ENCODE measurements at regions not wholly inside any gene's neighbourhood (a gene's known extent, or its start where the extent isn't known, plus 50 kb on each side); places are given as distances from the start of the nearest gene placed in this dataset.

- TF ChIP-seq BHLHE40 (IDR thresholded peaks at IDR 0.05; ENCODE audit: borderline replicate concordance) (no peak), ARNT (IDR thresholded peaks at IDR 0.05) (no peak), ELF4 (IDR thresholded peaks at IDR 0.05) (no peak), FOXA1 (IDR thresholded peaks at IDR 0.05) (no peak), NFRKB (IDR thresholded peaks at IDR 0.05) (no peak)
- DNase-seq (ENCODE audit: extremely low spot score), result no peak
- ChIA-PET POLR2A (no interaction called here), CTCF (no interaction called here)
Observed at GRCh38 chr2:125979886-125980285, 676.1 kb upstream of the GYPC start.

- CTCF ChIA-PET, result no interaction called here
- POLR2A ChIA-PET, result no interaction called here
- no peak for DNase-seq (ENCODE audit: extremely low spot score)
- TF ChIP-seq FOXK2 (IDR thresholded peaks at IDR 0.05) (no peak), ZNF384 (IDR thresholded peaks at IDR 0.05) (no peak), L3MBTL2 (conservative IDR thresholded peaks at IDR 0.05) (no peak), NFRKB (IDR thresholded peaks at IDR 0.05) (no peak), BHLHE40 (IDR thresholded peaks at IDR 0.05; ENCODE audit: borderline replicate concordance) (no peak)
Observed at GRCh38 chr2:125983364-125983763, 672.6 kb upstream of the GYPC start.

- ChIA-PET CTCF (no interaction called here), POLR2A (no interaction called here)
Observed at GRCh38 chr2:126029316-126029715, 626.6 kb upstream of the GYPC start.

GRCh38 chr2:126038861-126039260 lies 617.1 kb upstream of the GYPC start:
- ChIA-PET CTCF (no interaction called here), POLR2A (no interaction called here)
- TF ChIP-seq CTBP1 (IDR thresholded peaks at IDR 0.05; ENCODE audit: borderline replicate concordance) (no peak), SUZ12 (IDR thresholded peaks at IDR 0.05) (no peak), TARDBP (IDR thresholded peaks at IDR 0.05) (no peak), L3MBTL2 (conservative IDR thresholded peaks at IDR 0.05) (no peak), HDGF (IDR thresholded peaks at IDR 0.05; ENCODE audit: borderline replicate concordance) (no peak), FOXA1 (IDR thresholded peaks at IDR 0.05) (no peak), LEF1 (IDR thresholded peaks at IDR 0.05; ENCODE audit: borderline replicate concordance) (no peak), FOXK2 (IDR thresholded peaks at IDR 0.05) (no peak), ZNF384 (IDR thresholded peaks at IDR 0.05) (no peak), PKNOX1 (IDR thresholded peaks at IDR 0.05) (no peak), SP1 (IDR thresholded peaks at IDR 0.05) (no peak), BHLHE40 (IDR thresholded peaks at IDR 0.05; ENCODE audit: borderline replicate concordance) (no peak), FOXM1 (IDR thresholded peaks at IDR 0.05; ENCODE audit: borderline replicate concordance) (no peak)
- no peak for DNase-seq (ENCODE audit: extremely low spot score)

More at GRCh38 chr2:126029316-126029715, 626.6 kb upstream of the GYPC start:
- no peak for DNase-seq (ENCODE audit: extremely low spot score)
- TF ChIP-seq SUZ12 (IDR thresholded peaks at IDR 0.05) (no peak), TARDBP (IDR thresholded peaks at IDR 0.05) (no peak), LEF1 (IDR thresholded peaks at IDR 0.05; ENCODE audit: borderline replicate concordance) (no peak)

GRCh38 chr2:126041391-126042047 lies 614.4 kb upstream of the GYPC start:
- TF ChIP-seq FOXA1 (IDR thresholded peaks at IDR 0.05) (no peak), L3MBTL2 (conservative IDR thresholded peaks at IDR 0.05) (no peak), SP1 (IDR thresholded peaks at IDR 0.05) (no peak), SUZ12 (IDR thresholded peaks at IDR 0.05) (no peak), FOXM1 (IDR thresholded peaks at IDR 0.05; ENCODE audit: borderline replicate concordance) (no peak), CTBP1 (IDR thresholded peaks at IDR 0.05; ENCODE audit: borderline replicate concordance) (no peak), NFRKB (IDR thresholded peaks at IDR 0.05) (no peak)
- DNase-seq (ENCODE audit: extremely low spot score), result no peak
- CTCF ChIA-PET, result no interaction called here
- POLR2A ChIA-PET, result no interaction called here

- no peak for TF ChIP-seq ARNT (IDR thresholded peaks at IDR 0.05)
- CTCF ChIA-PET, result no interaction called here
- POLR2A ChIA-PET, result no interaction called here
- DNase-seq (ENCODE audit: extremely low spot score), result no peak
Observed at GRCh38 chr2:126042089-126042488, 613.9 kb upstream of the GYPC start.

- CTCF ChIA-PET, result no interaction called here
- POLR2A ChIA-PET, result no interaction called here
- no peak for DNase-seq (ENCODE audit: extremely low spot score)
- no peak for TF ChIP-seq TARDBP (IDR thresholded peaks at IDR 0.05)
- TF ChIP-seq FOXM1 (IDR thresholded peaks at IDR 0.05; ENCODE audit: borderline replicate concordance), result no peak
- TF ChIP-seq LEF1 (IDR thresholded peaks at IDR 0.05; ENCODE audit: borderline replicate concordance), result no peak
- no peak for TF ChIP-seq PKNOX1 (IDR thresholded peaks at IDR 0.05)
- no peak for TF ChIP-seq CTBP1 (IDR thresholded peaks at IDR 0.05; ENCODE audit: borderline replicate concordance)
Observed at GRCh38 chr2:126048719-126049118, 607.2 kb upstream of the GYPC start.

- no peak for TF ChIP-seq PKNOX1 (IDR thresholded peaks at IDR 0.05)
- TF ChIP-seq SP1 (IDR thresholded peaks at IDR 0.05), result no peak
- no peak for TF ChIP-seq FOXA1 (IDR thresholded peaks at IDR 0.05)
- no peak for TF ChIP-seq L3MBTL2 (conservative IDR thresholded peaks at IDR 0.05)
- no peak for TF ChIP-seq ZNF384 (IDR thresholded peaks at IDR 0.05)
- no peak for TF ChIP-seq NFRKB (IDR thresholded peaks at IDR 0.05)
- no peak for TF ChIP-seq FOXM1 (IDR thresholded peaks at IDR 0.05; ENCODE audit: borderline replicate concordance)
- no peak for TF ChIP-seq TARDBP (IDR thresholded peaks at IDR 0.05)
- TF ChIP-seq SUZ12 (IDR thresholded peaks at IDR 0.05), result no peak
- no peak for TF ChIP-seq BHLHE40 (IDR thresholded peaks at IDR 0.05; ENCODE audit: borderline replicate concordance)
- no peak for TF ChIP-seq CTBP1 (IDR thresholded peaks at IDR 0.05; ENCODE audit: borderline replicate concordance)
- TF ChIP-seq LEF1 (IDR thresholded peaks at IDR 0.05; ENCODE audit: borderline replicate concordance), result no peak
- no peak for TF ChIP-seq FOXK2 (IDR thresholded peaks at IDR 0.05)
- TF ChIP-seq ARNT (IDR thresholded peaks at IDR 0.05), result no peak
- no peak for TF ChIP-seq ELF4 (IDR thresholded peaks at IDR 0.05)
- TF ChIP-seq HDGF (IDR thresholded peaks at IDR 0.05; ENCODE audit: borderline replicate concordance), result no peak
- ChIA-PET CTCF (no interaction called here), POLR2A (no interaction called here)
- no peak for DNase-seq (ENCODE audit: extremely low spot score)
Observed at GRCh38 chr2:126049461-126049860, 606.5 kb upstream of the GYPC start.

All from HEK293T (cell line).